DMS53 treated with DMSO at 0.1 percent for 48 hours (cell line): ENCODE measurements at regions not wholly inside any gene's neighbourhood (a gene's known extent, or its start where the extent isn't known, plus 50 kb on each side); places are given as distances from the start of the nearest gene placed in this dataset.

Experiments
- DNase-seq: peaks from one replicate; lab custom pipeline; 2025; ENCODE audit not compliant: unreplicated experiment; lab: John Stamatoyannopoulos, UW

DNA sequence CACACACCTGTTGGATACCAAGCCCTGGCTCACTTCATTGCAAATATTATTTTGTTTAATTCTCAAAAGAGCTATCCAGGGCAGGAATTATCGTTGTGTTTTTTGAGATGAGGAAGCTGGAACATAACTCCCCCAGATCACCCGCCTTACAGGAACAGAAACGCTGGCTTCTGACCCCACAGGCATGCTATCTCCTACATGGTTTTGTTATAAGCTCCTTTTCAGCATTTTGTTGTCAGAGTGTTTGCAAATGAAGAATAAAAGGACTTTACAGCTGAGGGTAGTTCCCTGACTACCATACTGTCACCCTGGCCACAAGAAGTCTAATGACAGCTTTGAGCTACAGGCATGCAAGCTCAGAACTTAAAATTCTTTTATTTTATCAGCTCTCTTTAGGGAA, 62.0 kb upstream of the MRPS9 start:
- DNase-seq, result no peak

DNA sequence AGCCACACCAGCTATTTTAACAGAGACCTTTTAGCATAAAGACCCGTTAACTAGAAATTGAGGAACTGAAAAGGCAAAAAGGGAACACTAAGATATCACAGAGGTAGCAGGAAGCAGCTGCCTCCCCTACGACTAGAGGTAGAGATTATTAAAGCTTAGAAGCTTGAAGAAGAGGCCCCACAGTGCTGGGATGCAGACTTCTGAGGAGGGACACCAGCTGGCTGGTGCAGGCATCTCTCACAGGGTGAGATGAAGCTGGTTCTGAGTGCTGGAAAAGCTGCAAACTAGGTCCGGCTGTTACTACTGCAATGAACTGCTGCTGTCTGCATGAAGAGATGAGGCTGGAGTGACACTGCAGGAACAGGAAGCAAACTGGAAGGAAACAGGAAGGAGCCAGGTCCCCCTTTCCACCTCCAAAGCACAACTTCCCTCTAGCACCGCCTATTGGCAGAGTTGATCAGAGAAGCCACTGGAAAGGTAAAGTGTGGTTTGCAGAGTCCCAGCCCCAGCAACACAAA, 61.2 kb upstream of the MRPS9 start:
- DNase-seq, result peak; percentile 34

DNA sequence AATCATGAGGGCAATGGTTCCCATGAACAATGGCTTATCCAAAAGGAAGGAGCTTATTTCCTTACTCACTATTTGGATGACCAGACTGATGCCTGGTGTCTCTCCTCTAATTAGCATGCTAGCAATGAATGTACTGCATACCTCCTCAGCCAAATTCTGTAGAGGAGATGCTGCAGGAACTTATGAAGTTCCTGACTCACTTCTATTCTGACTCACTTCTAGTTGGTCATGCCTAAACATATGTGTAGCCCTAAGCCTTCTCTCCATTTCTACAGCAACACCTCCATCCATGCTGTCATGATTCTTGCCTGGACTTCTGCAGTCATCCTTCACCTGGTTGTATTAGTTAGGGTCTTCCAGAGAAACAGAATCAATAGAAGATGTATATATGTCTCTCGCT, 59.9 kb upstream of the MRPS9 start:
- no peak for DNase-seq

DNA sequence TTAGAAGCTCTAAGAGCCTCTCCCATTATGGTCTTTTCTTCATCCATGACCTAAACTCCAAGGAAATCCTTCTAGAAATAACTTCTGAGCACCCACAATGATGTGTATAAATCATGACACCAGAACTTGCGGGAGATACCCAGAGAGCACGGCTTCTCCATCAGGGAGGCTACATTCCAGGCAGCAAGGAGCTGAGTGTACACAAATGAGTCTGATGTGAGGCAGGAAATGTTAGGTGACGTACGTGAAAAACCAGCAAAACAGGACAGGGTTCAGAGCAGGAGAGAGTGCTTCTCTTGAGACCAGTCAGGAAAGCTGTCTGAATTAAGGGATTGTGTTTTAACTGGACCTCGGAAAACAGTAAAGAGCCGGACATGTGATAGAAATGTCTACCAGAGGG, 58.1 kb upstream of the MRPS9 start:
- peak; percentile 6 for DNase-seq

DNA sequence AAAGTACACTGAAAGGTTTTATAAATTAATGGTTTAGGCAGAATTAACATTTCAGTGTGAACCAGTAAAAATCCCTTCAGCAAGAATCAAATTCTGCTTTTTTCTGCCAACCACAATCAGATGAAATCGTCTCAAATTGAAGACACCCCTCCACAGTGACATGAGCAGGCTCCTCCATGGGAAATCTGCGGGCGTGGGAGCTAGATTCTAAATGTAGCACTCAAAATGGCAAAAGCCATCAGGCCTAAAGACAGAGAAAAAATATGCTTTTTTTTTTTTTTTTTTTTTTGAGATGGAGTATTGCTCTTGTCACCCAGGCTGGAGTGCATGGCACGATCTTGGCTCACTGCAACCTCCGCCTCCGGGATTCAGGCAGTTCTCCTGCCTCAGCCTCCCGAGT, 55.8 kb upstream of the MRPS9 start:
- DNase-seq, result no peak
